ENCODE measurements at regions not wholly inside any gene's neighbourhood (a gene's known extent, or its start where the extent isn't known, plus 50 kb on each side); places are given as distances from the start of the nearest gene placed in this dataset.

- TF ChIP-seq, protein P1, sequence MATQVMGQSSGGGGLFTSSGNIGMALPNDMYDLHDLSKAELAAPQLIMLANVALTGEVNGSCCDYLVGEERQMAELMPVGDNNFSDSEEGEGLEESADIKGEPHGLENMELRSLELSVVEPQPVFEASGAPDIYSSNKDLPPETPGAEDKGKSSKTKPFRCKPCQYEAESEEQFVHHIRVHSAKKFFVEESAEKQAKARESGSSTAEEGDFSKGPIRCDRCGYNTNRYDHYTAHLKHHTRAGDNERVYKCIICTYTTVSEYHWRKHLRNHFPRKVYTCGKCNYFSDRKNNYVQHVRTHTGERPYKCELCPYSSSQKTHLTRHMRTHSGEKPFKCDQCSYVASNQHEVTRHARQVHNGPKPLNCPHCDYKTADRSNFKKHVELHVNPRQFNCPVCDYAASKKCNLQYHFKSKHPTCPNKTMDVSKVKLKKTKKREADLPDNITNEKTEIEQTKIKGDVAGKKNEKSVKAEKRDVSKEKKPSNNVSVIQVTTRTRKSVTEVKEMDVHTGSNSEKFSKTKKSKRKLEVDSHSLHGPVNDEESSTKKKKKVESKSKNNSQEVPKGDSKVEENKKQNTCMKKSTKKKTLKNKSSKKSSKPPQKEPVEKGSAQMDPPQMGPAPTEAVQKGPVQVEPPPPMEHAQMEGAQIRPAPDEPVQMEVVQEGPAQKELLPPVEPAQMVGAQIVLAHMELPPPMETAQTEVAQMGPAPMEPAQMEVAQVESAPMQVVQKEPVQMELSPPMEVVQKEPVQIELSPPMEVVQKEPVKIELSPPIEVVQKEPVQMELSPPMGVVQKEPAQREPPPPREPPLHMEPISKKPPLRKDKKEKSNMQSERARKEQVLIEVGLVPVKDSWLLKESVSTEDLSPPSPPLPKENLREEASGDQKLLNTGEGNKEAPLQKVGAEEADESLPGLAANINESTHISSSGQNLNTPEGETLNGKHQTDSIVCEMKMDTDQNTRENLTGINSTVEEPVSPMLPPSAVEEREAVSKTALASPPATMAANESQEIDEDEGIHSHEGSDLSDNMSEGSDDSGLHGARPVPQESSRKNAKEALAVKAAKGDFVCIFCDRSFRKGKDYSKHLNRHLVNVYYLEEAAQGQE (IDR thresholded peaks at IDR 0.05; ENCODE audit: low read depth) = no peak
Measured at GRCh38 chr5:161078793-161079192, 226.8 kb upstream of the ATP10B start (continued).

- TF ChIP-seq, protein P2, sequence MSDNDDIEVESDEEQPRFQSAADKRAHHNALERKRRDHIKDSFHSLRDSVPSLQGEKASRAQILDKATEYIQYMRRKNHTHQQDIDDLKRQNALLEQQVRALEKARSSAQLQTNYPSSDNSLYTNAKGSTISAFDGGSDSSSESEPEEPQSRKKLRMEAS (IDR thresholded peaks at IDR 0.05) = no peak
- TF ChIP-seq TCF7L2 (IDR thresholded peaks at IDR 0.05; ENCODE audit: borderline replicate concordance, extremely low read depth, insufficient read depth, insufficient read length) (no peak), SP1 (IDR thresholded peaks at IDR 0.05; ENCODE audit: low read depth) (no peak), CBX3 (IDR thresholded peaks at IDR 0.05; ENCODE audit: low read depth) (no peak), ZBTB33 (IDR thresholded peaks at IDR 0.05; ENCODE audit: extremely low read depth, insufficient replicate concordance, low read length) (no peak), RAD21 (IDR thresholded peaks at IDR 0.05; ENCODE audit: low read depth) (no peak), ATF3 (IDR thresholded peaks at IDR 0.05) (no peak), CEBPB (IDR thresholded peaks at IDR 0.05; ENCODE audit: low read depth) (no peak)
- CTCF ChIA-PET = no interaction called here
- H3K9me3 ChIP-seq (ENCODE audit: control insufficient read depth in 1 of 2, insufficient read depth in 1 of 2, low read depth in 1 of 2, low read length in 2 of 2) = peaks cover 0 to 2% of the 10 kb centered on the region in 2 experiments; a peak in 1 of 4 replicates
- RAD21 ChIA-PET (ENCODE audit: low non-redundant PET in 1 of 2, low total read pairs in 2 of 2, uncharacterized antibody in 2 of 2, unreplicated experiment in 2 of 2) = no interaction called here
- no peak overlapping the region for H3K4me3 ChIP-seq (replicated peaks in 1 of 2; ENCODE audit: low read depth in 1 of 2, low read length in 2 of 2)
- no TSS peak for BruUV-seq (replicated peaks)
- no peaks in the 10 kb centered on the region for H3K79me2 ChIP-seq (ENCODE audit: insufficient read depth, low read length)
- H4K20me1 ChIP-seq (ENCODE audit: insufficient read depth) = no peaks in the 10 kb centered on the region
- H3K9ac ChIP-seq (ENCODE audit: low read length) = no peak overlapping the region
- POLR2A ChIA-PET = no interaction called here
- H3K4me1 ChIP-seq (ENCODE audit: control insufficient read depth in 1 of 2, insufficient read depth in 2 of 2, low read length in 2 of 2) = no peaks in the 10 kb centered on the region
- no peaks in the 10 kb centered on the region for H3K27me3 ChIP-seq (ENCODE audit: insufficient read depth, low read length)
- no peaks in the 10 kb centered on the region for H3K9me2 ChIP-seq (ENCODE audit: insufficient read depth)
- ATAC-seq = no peak
- no peaks in the 10 kb centered on the region for H3K36me3 ChIP-seq (ENCODE audit: control insufficient read depth in 1 of 2, insufficient read depth in 2 of 2, low read length in 2 of 2)
- no peak overlapping the region for H2AFZ ChIP-seq (ENCODE audit: low read depth, low read length, poor library complexity, severe bottlenecking)
- no peak overlapping the region for H3K27ac ChIP-seq (ENCODE audit: low read depth, low read length)
- intact Hi-C loops (cut with micrococcal nuclease) = no loop called here
- H3K4me2 ChIP-seq (ENCODE audit: low read length) = no peak overlapping the region
- DNase-seq (ENCODE audit: low read depth, low spot score) = no peak
Measured at GRCh38 chr5:161077936-161078545, 226.0 kb upstream of the ATP10B start.

Measured in HCT116 (cell line).